K562 (cell line): ENCODE measurements at regions not wholly inside any gene's neighbourhood (a gene's known extent, or its start where the extent isn't known, plus 50 kb on each side); places are given as distances from the start of the nearest gene placed in this dataset.

Experiments
- CBFB ChIP-seq: sonication (generic); formaldehyde crosslinking; IDR thresholded peaks from 2 replicates; pipeline ENCODE4 v1.4.0; 2020; ENCODE audit warnings: mild to moderate bottlenecking, missing genetic modification reagents
- CREM ChIP-seq: IDR thresholded peaks from 2 replicates; pipeline ENCODE4 v1.6.1; 2014; ENCODE audit warnings: antibody characterized with exemption, low read depth
- GATA2 ChIP-seq: sonication (generic); formaldehyde crosslinking; IDR thresholded peaks from 2 replicates; pipeline ENCODE4 v1.4.0; 2020; ENCODE audit warnings: mild to moderate bottlenecking, missing genetic modification reagents
- HLTF ChIP-seq: fragments of 450-650 bp; IDR thresholded peaks from 2 replicates; pipeline ENCODE4 v1.6.1; 2016
- ILK ChIP-seq: fragments of 450-650 bp; IDR thresholded peaks from 2 replicates; pipeline ENCODE4 v1.6.1; 2016; ENCODE audit warnings: missing genetic modification characterization, low read depth, mild to moderate bottlenecking, missing compliant biosample characterization, moderate library complexity, borderline replicate concordance
- KLF1 ChIP-seq: fragments of 450-650 bp; IDR thresholded peaks from 2 replicates; pipeline ENCODE4 v1.6.1; 2016; ENCODE audit warnings: missing genetic modification characterization, missing compliant biosample characterization
- MBD1 ChIP-seq: fragments of 250-450 bp; sonication (Bioruptor Pico); IDR thresholded peaks from 2 replicates; pipeline ENCODE4 v1.8.0; 2022; ENCODE audit warnings: inconsistent platforms
- NCOA2 ChIP-seq, 2 experiments: fragments of 450-650 bp; IDR thresholded peaks; 2 replicates each; pipeline ENCODE4 v1.6.1; 2018; ENCODE audit warnings: mild to moderate bottlenecking in 2 of 2, moderate library complexity in 1 of 2; ENCODE audit not compliant: partially characterized antibody in 2 of 2
- NEUROD1 ChIP-seq: fragments of 150-350 bp; IDR thresholded peaks from 2 replicates; pipeline ENCODE4 v1.6.1; 2014; ENCODE audit warnings: borderline replicate concordance, low read length, low read depth; ENCODE audit not compliant: partially characterized antibody
- NFIX ChIP-seq: fragments of 250-450 bp; sonication (Bioruptor Pico); IDR thresholded peaks from 2 replicates; pipeline ENCODE4 v1.4.0; 2020; ENCODE audit warnings: low read depth, mild to moderate bottlenecking, moderate library complexity
- ZNF146 ChIP-seq: IDR thresholded peaks from one replicate; pipeline ENCODE4 v1.6.1; 2018; ENCODE audit warnings: missing compliant biosample characterization; ENCODE audit not compliant: unreplicated experiment
- ZNF311 ChIP-seq: fragments of 250-450 bp; sonication (Bioruptor Pico); IDR thresholded peaks from 2 replicates; pipeline ENCODE4 v1.4.0; 2020; ENCODE audit warnings: mild to moderate bottlenecking, moderate library complexity
- TF ChIP-seq, protein P1 (sequence below), 2 experiments: fragments of 450-650 bp in 1 of 2; sonication (generic) in 1 of 2; formaldehyde crosslinking; conservative IDR thresholded peaks; 2 replicates each; pipeline versions ENCODE4 v1.4.0 to v1.8.1; 2020 to 2022; ENCODE audit warnings: mild to moderate bottlenecking in 1 of 2, missing genetic modification reagents in 1 of 2
- TF ChIP-seq, protein P2 (sequence below), 2 experiments: fragments of 450-650 bp in 1 of 2; sonication (generic) in 1 of 2; formaldehyde crosslinking in 1 of 2; IDR thresholded peaks in 1 of 2; conservative IDR thresholded peaks in 1 of 2; 2 replicates each; pipeline versions ENCODE4 v1.6.1 to v1.8.1; 2016 to 2023; ENCODE audit warnings: mild to moderate bottlenecking in 2 of 2, moderate library complexity in 2 of 2, inconsistent platforms in 1 of 2, missing genetic modification reagents in 1 of 2
- TF ChIP-seq, protein P3 (sequence below): fragments of 250-450 bp; sonication (Bioruptor Pico); IDR thresholded peaks from 2 replicates; pipeline ENCODE4 v1.4.0; 2020; ENCODE audit warnings: mild to moderate bottlenecking, moderate library complexity
- TF ChIP-seq, protein P4 (sequence below): fragments of 250-450 bp; sonication (Bioruptor Pico); IDR thresholded peaks from 2 replicates; pipeline ENCODE4 v1.5.0; 2021
- TF ChIP-seq, protein P5 (sequence below): fragments of 200-800 bp; sonication (Bioruptor generic); IDR thresholded peaks from 2 replicates; pipeline ENCODE4 v1.6.1; 2017; ENCODE audit warnings: missing genetic modification characterization, missing compliant biosample characterization

- TF ChIP-seq, protein P1, sequence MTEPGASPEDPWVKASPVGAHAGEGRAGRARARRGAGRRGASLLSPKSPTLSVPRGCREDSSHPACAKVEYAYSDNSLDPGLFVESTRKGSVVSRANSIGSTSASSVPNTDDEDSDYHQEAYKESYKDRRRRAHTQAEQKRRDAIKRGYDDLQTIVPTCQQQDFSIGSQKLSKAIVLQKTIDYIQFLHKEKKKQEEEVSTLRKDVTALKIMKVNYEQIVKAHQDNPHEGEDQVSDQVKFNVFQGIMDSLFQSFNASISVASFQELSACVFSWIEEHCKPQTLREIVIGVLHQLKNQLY (CRISPR knock-in tag; conservative IDR thresholded peaks at IDR 0.05) = no peak
- TF ChIP-seq, protein P2, sequence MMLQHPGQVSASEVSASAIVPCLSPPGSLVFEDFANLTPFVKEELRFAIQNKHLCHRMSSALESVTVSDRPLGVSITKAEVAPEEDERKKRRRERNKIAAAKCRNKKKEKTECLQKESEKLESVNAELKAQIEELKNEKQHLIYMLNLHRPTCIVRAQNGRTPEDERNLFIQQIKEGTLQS (IDR thresholded peaks at IDR 0.05) = no peak
- TF ChIP-seq, protein P2 (CRISPR knock-in tag; conservative IDR thresholded peaks at IDR 0.05) = no peak
- TF ChIP-seq KLF1 = no peak
- TF ChIP-seq ZNF146 (CRISPR knock-in tag) = no peak
- TF ChIP-seq NFIX = no peak
- TF ChIP-seq CBFB (CRISPR knock-in tag) = no peak
- TF ChIP-seq ILK (tag) = no peak
- peak; percentile 37 for TF ChIP-seq CREM
- no peak for TF ChIP-seq NEUROD1
- no peak for TF ChIP-seq HLTF
- TF ChIP-seq ZNF311 (CRISPR knock-in tag) = no peak
- no peak for TF ChIP-seq MBD1 (CRISPR knock-in tag)
- no peak for TF ChIP-seq NCOA2 (IDR thresholded peaks at IDR 0.05; ENCODE audit: partially characterized antibody in 2 of 2)
- TF ChIP-seq GATA2 (CRISPR knock-in tag) = no peak
- TF ChIP-seq, protein P3, sequence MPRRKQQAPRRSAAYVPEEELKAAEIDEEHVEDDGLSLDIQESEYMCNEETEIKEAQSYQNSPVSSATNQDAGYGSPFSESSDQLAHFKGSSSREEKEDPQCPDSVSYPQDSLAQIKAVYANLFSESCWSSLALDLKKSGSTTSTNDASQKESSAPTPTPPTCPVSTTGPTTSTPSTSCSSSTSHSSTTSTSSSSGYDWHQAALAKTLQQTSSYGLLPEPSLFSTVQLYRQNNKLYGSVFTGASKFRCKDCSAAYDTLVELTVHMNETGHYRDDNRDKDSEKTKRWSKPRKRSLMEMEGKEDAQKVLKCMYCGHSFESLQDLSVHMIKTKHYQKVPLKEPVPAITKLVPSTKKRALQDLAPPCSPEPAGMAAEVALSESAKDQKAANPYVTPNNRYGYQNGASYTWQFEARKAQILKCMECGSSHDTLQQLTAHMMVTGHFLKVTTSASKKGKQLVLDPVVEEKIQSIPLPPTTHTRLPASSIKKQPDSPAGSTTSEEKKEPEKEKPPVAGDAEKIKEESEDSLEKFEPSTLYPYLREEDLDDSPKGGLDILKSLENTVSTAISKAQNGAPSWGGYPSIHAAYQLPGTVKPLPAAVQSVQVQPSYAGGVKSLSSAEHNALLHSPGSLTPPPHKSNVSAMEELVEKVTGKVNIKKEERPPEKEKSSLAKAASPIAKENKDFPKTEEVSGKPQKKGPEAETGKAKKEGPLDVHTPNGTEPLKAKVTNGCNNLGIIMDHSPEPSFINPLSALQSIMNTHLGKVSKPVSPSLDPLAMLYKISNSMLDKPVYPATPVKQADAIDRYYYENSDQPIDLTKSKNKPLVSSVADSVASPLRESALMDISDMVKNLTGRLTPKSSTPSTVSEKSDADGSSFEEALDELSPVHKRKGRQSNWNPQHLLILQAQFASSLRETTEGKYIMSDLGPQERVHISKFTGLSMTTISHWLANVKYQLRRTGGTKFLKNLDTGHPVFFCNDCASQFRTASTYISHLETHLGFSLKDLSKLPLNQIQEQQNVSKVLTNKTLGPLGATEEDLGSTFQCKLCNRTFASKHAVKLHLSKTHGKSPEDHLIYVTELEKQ (CRISPR knock-in tag) = no peak
- TF ChIP-seq, protein P4, sequence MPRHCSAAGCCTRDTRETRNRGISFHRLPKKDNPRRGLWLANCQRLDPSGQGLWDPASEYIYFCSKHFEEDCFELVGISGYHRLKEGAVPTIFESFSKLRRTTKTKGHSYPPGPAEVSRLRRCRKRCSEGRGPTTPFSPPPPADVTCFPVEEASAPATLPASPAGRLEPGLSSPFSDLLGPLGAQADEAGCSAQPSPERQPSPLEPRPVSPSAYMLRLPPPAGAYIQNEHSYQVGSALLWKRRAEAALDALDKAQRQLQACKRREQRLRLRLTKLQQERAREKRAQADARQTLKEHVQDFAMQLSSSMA (CRISPR knock-in tag) = no peak
- TF ChIP-seq, protein P5, sequence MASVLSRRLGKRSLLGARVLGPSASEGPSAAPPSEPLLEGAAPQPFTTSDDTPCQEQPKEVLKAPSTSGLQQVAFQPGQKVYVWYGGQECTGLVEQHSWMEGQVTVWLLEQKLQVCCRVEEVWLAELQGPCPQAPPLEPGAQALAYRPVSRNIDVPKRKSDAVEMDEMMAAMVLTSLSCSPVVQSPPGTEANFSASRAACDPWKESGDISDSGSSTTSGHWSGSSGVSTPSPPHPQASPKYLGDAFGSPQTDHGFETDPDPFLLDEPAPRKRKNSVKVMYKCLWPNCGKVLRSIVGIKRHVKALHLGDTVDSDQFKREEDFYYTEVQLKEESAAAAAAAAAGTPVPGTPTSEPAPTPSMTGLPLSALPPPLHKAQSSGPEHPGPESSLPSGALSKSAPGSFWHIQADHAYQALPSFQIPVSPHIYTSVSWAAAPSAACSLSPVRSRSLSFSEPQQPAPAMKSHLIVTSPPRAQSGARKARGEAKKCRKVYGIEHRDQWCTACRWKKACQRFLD = 0 out of 2 replicates have a peak, but pooled peaks have one; percentile 22
Observed at GRCh38 chr4:126470862-126471261, 1156.1 kb downstream of the FAT4 start (continued).
